Psoas muscle (tissue), 7 donors: ENCODE measurements at regions not wholly inside any gene's neighbourhood (a gene's known extent, or its start where the extent isn't known, plus 50 kb on each side); places are given as distances from the start of the nearest gene placed in this dataset.

Source experiments
- ATAC-seq, 4 donors: fragments of 200-7000 bp; cut with Tn5 transposase; one replicate each; pipeline ENCODE4 v1.9.1; 2020; ENCODE audit warnings: moderate library complexity in 3 of 4, mild to moderate bottlenecking in 2 of 4
- DNase-seq, 2 donors: peaks; one replicate each; pipeline ENCODE4 v3.0.0-alpha.2; 2020
- H3K27ac ChIP-seq: fragments of 200-600 bp; one replicate; pipeline ENCODE4 v1.8.0; 2022
- H3K27me3 ChIP-seq, 3 donors: fragments of 200-600 bp in 1 of 3; one replicate each; pipeline versions ENCODE4 v1.6.1 to v1.8.0; 2013 to 2022; ENCODE audit warnings: low read length in 2 of 3, mild to moderate bottlenecking in 2 of 3, moderate library complexity in 1 of 3; ENCODE audit not compliant: insufficient read depth in 3 of 3
- H3K36me3 ChIP-seq, 2 donors: fragments of 200-600 bp in 1 of 2; one replicate each; pipeline versions ENCODE4 v1.6.1 to v1.8.0; 2013 to 2022; ENCODE audit warnings: low read depth in 1 of 2, mild to moderate bottlenecking in 1 of 2, moderate library complexity in 1 of 2; ENCODE audit not compliant: insufficient read depth in 1 of 2
- H3K4me1 ChIP-seq: fragments of 200-600 bp; one replicate; pipeline ENCODE4 v1.8.0; 2022
- H3K4me3 ChIP-seq: fragments of 200-600 bp; one replicate; pipeline ENCODE4 v1.8.0; 2022; ENCODE audit warnings: mild to moderate bottlenecking
- H3K9me3 ChIP-seq: fragments of 200-600 bp; one replicate; pipeline ENCODE4 v1.8.0; 2022
- whole genome bisulfite sequencing, 3 donors: extraction: QIAGEN DNeasy Blood & Tissue Kit; methylation state at CpG; one replicate each; pipeline versions ENCODE4 v1.1.6 to v1.1.7; 2013; 5-methylcytosine and 5-hydroxymethylcytosine counted together
- intact Hi-C, 2 donors: fragments of 100-400 bp; cut with DNase I; formaldehyde crosslinking; loops; one replicate each; pipeline versions ENCODE4 v1.11.0 to v1.14.2; 2022
- TF ChIP-seq, protein P1 (sequence below): fragments of 200-600 bp; IDR thresholded peaks from one replicate; pipeline ENCODE4 v1.8.0; 2022; ENCODE audit warnings: antibody characterized with exemption
- donor health status: healthy with polysubstance abuse.
- donor health status: DM: no; HTN: no; CAD: no; lungs with moderate emphysema.
- donor health status: Bipolar disorder and iron deficiency.
- donor health status: healthy.
- donor health status: DM: yes; HTN: yes; CAD: no.
- donor health status: DM: no; HTN: no; CAD: no.
- donor health status: DM: yes; HTN: yes; CAD: no.

DNA sequence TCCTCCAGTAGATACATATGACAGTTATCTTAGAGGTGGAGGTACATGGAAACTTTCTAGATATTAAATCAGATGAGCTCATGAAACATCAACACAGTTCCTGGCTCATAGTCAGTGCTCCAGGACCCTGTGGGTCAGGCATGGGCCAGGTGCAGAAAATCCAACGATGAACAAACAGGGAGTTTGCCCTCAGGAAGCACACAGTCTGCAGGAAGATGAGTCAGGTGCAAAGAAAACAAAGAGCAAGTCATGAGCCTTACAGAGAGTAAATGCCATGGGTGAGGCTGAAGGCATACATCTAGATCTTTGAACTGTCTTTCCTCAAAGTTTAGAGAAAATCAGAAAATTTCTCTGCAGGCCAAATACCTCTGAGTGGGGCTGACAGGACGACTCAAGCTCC is 184.2 kb upstream of the TPM1 start:
- no peak overlapping the region for H3K27ac ChIP-seq
- TF ChIP-seq, protein P1, sequence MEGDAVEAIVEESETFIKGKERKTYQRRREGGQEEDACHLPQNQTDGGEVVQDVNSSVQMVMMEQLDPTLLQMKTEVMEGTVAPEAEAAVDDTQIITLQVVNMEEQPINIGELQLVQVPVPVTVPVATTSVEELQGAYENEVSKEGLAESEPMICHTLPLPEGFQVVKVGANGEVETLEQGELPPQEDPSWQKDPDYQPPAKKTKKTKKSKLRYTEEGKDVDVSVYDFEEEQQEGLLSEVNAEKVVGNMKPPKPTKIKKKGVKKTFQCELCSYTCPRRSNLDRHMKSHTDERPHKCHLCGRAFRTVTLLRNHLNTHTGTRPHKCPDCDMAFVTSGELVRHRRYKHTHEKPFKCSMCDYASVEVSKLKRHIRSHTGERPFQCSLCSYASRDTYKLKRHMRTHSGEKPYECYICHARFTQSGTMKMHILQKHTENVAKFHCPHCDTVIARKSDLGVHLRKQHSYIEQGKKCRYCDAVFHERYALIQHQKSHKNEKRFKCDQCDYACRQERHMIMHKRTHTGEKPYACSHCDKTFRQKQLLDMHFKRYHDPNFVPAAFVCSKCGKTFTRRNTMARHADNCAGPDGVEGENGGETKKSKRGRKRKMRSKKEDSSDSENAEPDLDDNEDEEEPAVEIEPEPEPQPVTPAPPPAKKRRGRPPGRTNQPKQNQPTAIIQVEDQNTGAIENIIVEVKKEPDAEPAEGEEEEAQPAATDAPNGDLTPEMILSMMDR, result no peak
- H3K4me1 ChIP-seq, result no peaks in the 10 kb centered on the region
- H3K9me3 ChIP-seq, result no peaks in the 10 kb centered on the region
- 79 to 82% (median 79%) methylated on average over 2 of the region's 2 CpGs for WGBS, 3 donors
- ATAC-seq (no peak), DNase-seq (no peak)
- no peak overlapping the region for H3K4me3 ChIP-seq
- peaks cover 0 to 4% (median 3%) of the 10 kb centered on the region in 3 donors for H3K27me3 ChIP-seq
- intact Hi-C loops, result no loop called here
- no peaks in the 10 kb centered on the region for H3K36me3 ChIP-seq

DNA sequence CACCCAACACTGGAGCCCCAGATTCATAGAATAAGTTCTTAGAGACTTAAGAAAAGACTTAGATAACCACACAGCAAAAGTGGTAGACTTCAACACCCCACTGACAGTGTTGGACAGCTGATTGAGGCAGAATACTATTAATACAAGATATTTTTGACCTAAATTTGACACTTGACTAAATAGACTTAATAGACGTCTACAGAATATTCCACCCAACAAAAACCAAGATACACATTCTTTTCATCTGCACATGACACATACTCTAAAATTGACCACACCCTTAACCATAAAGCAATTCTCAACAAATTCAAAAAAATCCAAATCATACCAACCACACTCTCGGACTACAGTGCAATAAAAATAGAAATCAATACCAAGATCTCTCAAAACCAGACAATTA is 179.8 kb upstream of the TPM1 start:
- Histone ChIP-seq H3K9me3 (no peaks in the 10 kb centered on the region), H3K4me1 (no peaks in the 10 kb centered on the region), H3K36me3 (no peaks in the 10 kb centered on the region), H3K27ac (no peak overlapping the region), H3K27me3 (no peaks in the 10 kb centered on the region), H3K4me3 (no peak overlapping the region)
- TF ChIP-seq, protein P1, result no peak
- 92 to 97% (median 96%) methylated on average over 2 of the region's 2 CpGs for WGBS, 3 donors
- intact Hi-C loops, result no loop called here
- ATAC-seq, result no peak
- DNase-seq, result no peak

DNA sequence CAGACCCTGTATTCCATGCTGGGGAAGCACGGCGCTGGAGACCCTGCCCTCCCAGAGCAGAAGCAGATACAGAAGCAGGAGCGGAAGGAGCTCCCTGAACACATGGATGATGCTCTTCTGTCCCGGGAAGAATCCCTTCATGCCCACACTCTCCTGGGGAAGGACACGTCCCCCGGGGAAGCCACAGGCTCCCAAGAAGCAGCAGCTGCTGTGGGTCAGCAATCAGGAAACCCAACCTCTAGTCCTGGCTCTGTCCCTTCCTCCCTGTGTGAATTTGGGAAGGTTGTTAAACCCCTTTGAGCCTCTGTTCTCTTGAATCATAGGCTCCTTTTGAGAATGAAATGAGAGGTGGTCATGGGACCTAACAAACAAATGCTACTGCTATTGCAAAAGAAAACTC is 176.2 kb upstream of the TPM1 start:
- no peaks in the 10 kb centered on the region for H3K4me1 ChIP-seq
- no peak overlapping the region for H3K27ac ChIP-seq
- ATAC-seq (no peak), DNase-seq (no peak)
- no peaks in the 10 kb centered on the region for H3K27me3 ChIP-seq
- TF ChIP-seq, protein P1, result no peak
- H3K4me3 ChIP-seq, result no peak overlapping the region
- H3K36me3 ChIP-seq, result no peaks in the 10 kb centered on the region
- 72 to 84% (median 73%) methylated on average over 6 of the region's 6 CpGs for WGBS, 3 donors
- no peaks in the 10 kb centered on the region for H3K9me3 ChIP-seq
- intact Hi-C loops, result no loop called here

DNA sequence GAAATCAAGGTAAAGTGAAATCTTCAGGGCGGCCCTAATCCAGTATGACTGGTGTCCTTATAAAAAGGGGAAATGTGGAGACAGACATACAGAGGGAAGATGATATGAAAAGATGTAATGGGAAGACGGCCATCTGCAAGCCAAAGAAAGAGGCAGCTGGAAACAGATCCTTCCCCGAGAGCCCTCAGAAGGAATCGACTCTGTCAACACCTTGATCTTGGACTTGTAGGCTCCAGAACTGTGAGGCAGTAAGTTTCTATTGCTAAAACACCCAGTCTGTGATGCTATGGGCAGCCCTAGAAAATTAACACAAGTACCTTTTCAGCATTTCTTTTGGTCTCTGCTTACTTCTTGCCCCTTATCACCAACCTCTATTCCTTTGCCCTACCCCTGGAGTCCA is 174.7 kb upstream of the TPM1 start:
- DNase-seq (no peak), ATAC-seq (no peak)
- no peaks in the 10 kb centered on the region for H3K4me1 ChIP-seq
- no peaks in the 10 kb centered on the region for H3K9me3 ChIP-seq
- H3K36me3 ChIP-seq, result no peaks in the 10 kb centered on the region
- H3K27me3 ChIP-seq, result no peaks in the 10 kb centered on the region
- TF ChIP-seq, protein P1, result no peak
- WGBS, 3 donors, result 55 to 88% (median 76%) methylated on average over 4 of the region's 4 CpGs
- no peak overlapping the region for H3K27ac ChIP-seq
- intact Hi-C loops, result no loop called here
- no peak overlapping the region for H3K4me3 ChIP-seq

DNA sequence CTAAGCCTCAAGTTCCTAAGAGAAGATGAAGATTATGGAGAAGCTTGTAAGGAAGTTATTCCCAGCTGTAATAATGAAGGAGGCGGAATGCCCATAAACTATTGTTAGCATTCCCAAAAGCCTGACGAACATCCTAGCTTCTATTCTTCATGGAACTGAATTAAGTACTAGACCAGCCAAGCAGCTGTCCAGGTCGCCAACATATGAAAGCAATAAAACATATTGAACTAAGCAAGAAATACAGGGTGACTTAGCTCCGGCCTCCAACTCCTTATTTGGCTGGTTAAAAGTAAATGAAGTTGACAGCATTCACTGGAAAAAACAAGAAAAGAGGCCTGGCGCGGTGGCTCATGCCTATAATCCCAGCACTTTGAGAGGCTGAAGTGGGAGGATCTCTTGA is 174.0 kb upstream of the TPM1 start:
- no peaks in the 10 kb centered on the region for H3K9me3 ChIP-seq
- intact Hi-C loops, result no loop called here
- TF ChIP-seq, protein P1, result no peak
- no peak overlapping the region for H3K27ac ChIP-seq
- H3K27me3 ChIP-seq, result no peaks in the 10 kb centered on the region
- no peaks in the 10 kb centered on the region for H3K36me3 ChIP-seq
- 72 to 78% (median 77%) methylated on average over 6 of the region's 6 CpGs for WGBS, 3 donors
- no peak for DNase-seq
- H3K4me1 ChIP-seq, result no peaks in the 10 kb centered on the region
- no peak for ATAC-seq
- no peak overlapping the region for H3K4me3 ChIP-seq
